ENCODE measurements at regions not wholly inside any gene's neighbourhood (a gene's known extent, or its start where the extent isn't known, plus 50 kb on each side); places are given as distances from the start of the nearest gene placed in this dataset.

- no peak for DNase-seq (ENCODE audit: low spot score)
These were observed 111.8 kb upstream of the DPH6 start for GRCh38 chr15:35657679-35658311.

DNA sequence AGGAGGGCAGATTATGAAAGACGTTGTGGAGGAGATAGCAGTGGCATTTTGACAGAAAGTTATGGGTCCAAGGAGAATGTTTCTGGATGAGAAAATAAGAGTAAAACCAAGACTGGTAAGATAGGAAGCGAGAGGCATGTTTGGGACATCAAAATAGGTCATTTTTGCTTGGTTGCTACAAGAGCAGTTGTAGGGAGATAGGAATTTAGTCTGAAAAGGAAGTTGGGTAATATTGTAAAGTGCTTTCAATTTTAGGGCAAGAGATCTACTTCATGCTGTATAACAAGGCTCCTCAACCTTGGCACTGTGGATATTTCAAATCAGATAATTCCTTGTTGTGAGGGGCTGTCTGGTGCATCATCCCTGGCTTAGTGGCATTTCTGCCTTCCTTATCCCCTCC lies 118.0 kb upstream of the DPH6 start:
- DNase-seq (ENCODE audit: low spot score), result no peak

- DNase-seq (ENCODE audit: low spot score), result no peak
These were observed 120.1 kb upstream of the DPH6 start for GRCh38 chr15:35665896-35666536.

GRCh38 chr15:35667908-35668307 lies 121.9 kb upstream of the DPH6 start:
- no peak for DNase-seq (ENCODE audit: low spot score)

DNA sequence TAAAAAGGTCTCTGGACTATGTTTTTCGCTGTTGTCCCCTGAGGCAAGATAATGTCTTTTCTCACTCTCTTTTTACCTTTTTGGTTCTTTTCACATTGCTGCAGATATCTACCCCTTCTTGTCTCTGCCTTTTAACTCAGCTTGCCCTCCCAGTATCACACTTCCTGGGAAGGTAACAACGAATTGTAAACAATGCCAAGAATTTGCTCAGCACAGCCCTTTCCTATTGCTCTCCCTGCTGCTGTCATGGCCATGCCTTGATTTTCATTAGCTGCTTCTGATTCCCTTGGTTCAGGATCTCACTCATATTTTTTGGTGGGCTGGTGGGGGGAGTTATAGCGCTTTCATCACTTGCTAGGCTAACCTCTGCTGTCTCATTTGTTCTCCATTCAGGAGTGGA lies 123.1 kb upstream of the DPH6 start:
- no peak for DNase-seq (ENCODE audit: low spot score)

GRCh38 chr15:35669432-35670045 lies 123.6 kb upstream of the DPH6 start:
- DNase-seq (ENCODE audit: low spot score), result no peak

GRCh38 chr15:35671197-35671596 lies 125.2 kb upstream of the DPH6 start:
- DNase-seq (ENCODE audit: low spot score), result no peak

GRCh38 chr15:35671981-35672380 lies 126.0 kb upstream of the DPH6 start:
- no peak for DNase-seq (ENCODE audit: low spot score)

DNA sequence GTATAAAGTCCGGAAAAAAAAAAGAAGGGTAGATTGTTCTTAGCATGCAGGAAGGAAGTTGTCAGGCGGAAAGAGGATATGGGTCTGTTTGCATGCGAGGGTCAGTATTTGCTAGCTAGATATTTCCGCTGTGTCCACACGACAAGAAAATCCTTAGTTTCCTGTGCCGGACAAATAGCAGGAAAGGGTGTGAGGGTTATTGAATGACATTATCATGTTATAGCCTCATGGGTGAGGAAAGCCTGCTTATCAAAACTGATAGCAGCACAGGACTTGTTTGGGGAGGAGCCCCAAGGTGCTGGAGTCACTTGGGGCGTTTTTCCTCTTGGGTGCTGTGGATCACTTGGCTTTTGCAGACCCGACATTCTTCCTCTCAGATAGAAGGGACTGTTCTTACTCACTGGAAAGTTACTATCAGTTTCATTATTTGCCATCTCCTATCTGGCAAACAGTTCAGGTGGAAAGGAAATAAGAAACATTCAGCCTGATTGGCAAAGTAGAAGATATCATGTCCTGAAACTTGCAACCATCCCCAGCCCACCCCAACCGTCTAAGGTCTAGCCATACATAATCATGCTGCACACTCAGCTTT lies 127.2 kb upstream of the DPH6 start:
- DNase-seq (ENCODE audit: low spot score), result peak; percentile 28

GRCh38 chr15:35674873-35675781 lies 129.2 kb upstream of the DPH6 start:
- no peak for DNase-seq (ENCODE audit: low spot score)

- DNase-seq (ENCODE audit: low spot score), result no peak
These were observed 132.8 kb upstream of the DPH6 start for GRCh38 chr15:35678774-35679173.

DNA sequence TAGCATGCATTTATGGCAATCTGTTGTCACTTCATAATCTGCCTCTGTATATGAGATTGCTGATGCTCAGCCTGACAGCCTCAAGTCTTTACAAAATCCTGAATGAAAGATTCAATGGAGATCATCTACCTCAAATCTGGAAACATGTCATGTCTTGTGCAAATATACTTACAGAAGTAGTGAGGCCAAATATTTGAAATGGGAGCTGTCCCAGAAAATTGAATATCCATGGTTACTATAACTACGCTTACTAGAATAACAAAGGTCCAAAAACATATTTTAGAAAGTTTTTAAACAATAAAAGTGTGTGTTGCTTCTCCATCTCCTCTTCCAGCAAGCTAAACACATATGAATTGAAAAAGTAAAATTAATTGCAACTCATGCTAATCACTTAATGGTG lies 133.2 kb upstream of the DPH6 start:
- DNase-seq (ENCODE audit: low spot score), result no peak

DNA sequence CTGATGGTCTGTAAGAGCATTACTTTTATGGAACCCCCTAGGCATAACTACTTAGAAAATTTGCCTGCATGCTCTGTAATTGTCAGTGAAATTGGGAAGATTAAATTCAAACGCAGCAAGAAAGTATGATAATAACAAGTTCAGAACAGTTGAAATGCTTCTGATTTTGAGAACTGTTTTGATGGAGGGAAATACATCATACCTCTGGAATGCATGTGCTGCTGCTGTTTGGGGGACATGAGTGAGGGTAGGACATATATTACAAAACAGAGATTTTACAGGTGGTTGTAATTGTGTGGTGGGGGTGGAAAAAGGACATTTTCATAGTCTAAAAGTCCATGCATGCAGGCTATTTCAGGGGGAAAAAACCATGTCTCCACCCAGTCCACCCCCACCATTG lies 135.0 kb upstream of the DPH6 start:
- no peak for DNase-seq (ENCODE audit: low spot score)

DNA sequence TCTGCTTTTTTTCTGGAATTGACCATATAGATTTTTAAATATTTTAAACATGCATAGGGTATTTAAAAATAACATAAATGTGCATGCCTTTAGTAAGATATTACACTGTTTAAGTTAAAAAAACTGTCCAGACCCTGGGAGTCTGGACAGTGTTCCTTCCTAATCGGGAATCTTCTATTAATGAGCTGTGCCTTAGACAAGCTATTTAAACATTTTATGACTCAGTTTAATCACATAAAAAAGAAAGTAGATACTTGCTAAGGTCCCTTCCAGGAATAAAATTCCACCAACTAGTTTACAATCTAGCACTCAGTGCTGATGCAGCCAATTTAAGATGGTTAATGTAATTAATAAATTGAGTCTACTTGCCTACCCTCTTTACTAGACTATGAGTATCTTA lies 140.4 kb upstream of the DPH6 start:
- DNase-seq (ENCODE audit: low spot score), result no peak

DNA sequence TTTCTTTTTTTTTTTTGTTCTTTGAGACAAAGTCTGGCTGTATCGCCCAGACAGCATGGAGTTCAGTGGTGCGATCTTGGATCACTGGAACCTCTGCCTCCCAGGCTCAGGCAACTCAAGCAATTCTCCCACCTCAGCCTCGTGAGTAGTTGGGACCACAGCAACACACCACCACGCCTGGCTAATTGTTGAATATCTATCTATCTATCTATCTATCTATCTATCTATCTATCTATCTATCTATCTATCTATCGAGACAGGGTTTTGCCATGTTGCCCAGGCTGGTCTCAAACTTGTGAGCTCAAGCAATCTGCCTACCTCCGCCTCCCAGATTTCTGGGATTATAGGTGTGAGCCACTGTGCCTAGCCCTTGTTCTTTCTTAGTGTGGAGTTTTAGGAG lies 143.3 kb upstream of the DPH6 start:
- no peak for DNase-seq (ENCODE audit: low spot score)

GRCh38 chr15:35690089-35690488 lies 144.1 kb upstream of the DPH6 start:
- DNase-seq (ENCODE audit: low spot score), result no peak

DNA sequence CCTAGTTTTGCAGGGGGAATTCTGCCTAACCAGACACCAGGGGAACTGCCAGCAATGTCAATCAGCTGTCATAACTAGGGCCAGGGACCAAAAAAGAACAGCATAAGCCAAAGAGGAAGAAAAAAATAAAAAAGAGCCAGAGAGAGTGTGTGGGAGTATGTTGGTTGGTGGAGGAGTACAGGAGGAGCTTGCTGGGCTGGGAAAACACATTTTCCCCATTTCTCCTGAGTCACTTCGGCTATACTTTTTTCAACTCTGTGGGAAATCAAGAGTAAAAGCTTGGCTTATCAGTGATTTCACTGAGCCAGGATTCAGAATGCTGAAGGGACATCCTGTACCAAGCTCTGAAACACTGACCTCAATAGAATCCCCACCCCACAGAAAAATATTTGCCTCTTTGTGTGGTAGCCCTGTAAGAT lies 144.7 kb upstream of the DPH6 start:
- DNase-seq (ENCODE audit: low spot score), result no peak

- no peak for DNase-seq (ENCODE audit: low spot score)
These were observed 145.3 kb upstream of the DPH6 start for GRCh38 chr15:35691173-35691761.

DNA sequence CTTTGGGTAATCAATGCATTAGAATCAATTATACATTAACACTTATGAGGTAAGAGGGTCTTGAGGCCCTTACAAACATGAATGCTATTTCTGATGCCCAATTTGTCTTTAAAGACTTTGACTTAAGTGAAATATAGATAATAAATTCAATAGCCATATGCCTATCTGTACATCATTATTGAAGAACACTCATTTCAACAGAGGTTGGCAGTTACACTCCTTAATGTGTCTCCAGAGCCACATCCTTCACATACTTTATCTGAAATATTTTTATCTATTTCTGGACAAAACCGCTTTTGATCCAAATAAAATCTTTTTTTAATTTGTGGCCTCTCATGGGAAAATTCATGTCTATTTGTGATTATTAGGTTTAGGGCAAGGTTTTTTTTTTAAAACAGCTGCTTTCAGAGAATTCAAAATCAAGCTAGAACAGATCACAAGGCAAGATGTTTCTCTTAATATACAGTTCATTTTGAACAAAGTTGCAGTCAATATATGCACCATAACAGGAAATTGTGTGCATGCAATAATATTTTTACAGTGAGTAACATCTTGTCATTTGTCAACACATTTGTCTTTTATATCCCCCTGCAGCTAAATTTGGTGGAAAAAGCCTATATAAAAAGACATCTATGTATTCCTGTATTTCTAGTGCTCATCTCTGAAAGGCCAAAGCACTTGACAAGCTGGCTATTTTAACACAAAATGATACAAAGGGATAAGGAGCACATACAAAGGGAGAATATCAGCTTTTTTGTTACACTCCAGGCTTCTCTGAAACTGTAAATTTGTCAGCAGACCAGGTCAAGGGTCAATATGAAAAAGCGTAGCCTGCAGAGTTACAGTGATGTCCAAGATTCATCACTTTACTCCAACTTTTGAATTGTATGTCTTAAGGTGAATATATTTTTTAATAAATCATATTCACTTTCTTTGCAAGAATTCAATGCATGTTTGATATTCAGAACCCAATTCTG lies 146.2 kb upstream of the DPH6 start:
- DNase-seq (ENCODE audit: low spot score), result no peak

DNA sequence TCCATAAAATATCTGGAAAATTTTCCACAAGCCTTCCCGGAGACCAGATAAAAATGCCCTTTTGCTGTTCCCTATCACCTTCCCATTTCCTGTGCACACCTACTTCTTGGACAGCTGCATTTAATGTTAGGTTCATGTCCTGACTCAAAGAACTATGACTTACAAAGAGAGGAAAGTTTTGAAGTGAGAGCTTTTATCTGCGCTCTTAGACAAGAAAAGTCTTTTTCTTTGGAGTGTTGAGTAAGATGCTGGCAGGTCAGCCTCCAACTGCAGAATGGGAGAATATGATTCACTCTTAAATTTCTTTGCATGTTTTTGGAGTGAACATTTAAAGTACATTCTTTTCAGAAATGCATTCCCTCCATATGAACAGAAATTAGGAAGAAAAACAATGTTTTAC lies 147.3 kb upstream of the DPH6 start:
- no peak for DNase-seq (ENCODE audit: low spot score)

DNA sequence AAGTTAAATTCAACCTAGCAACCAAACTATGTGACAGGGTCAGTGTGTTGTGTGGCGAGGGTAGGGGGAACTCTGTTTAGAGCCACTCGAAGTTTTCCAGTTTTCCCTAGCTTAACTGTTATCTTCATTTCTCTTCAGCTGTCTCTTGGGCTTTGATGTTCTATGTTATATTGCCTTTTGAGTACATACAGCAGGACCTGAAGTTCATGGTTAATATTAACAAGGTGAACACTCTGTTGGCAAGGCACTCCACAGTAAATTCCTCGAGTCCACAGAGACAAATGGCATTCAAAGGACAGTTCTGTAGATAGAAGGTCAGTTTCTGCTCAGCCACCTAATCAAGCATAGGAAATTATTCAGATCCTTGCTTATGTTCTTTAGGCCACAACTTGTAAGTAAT lies 147.9 kb upstream of the DPH6 start:
- peak; percentile 10 for DNase-seq (ENCODE audit: low spot score)
